SH-SY5Y (cell line): ENCODE measurements at regions not wholly inside any gene's neighbourhood (a gene's known extent, or its start where the extent isn't known, plus 50 kb on each side); places are given as distances from the start of the nearest gene placed in this dataset.

Experiments
- GATA2 ChIP-seq: IDR thresholded peaks from 2 replicates; pipeline ENCODE4 v1.6.1; 2011; ENCODE audit warnings: mild to moderate bottlenecking, low read depth, low read length
- GATA3 ChIP-seq: IDR thresholded peaks from 2 replicates; pipeline ENCODE4 v1.6.1; 2011; ENCODE audit warnings: low read depth, mild to moderate bottlenecking, low read length, moderate library complexity

- TF ChIP-seq GATA2 = no peak
- no peak for TF ChIP-seq GATA3
Observed at GRCh38 chrX:150150076-150150779, 211.9 kb upstream of the EOLA2 start.
